Immature natural killer cell (primary cell): ENCODE measurements at regions not wholly inside any gene's neighbourhood (a gene's known extent, or its start where the extent isn't known, plus 50 kb on each side); places are given as distances from the start of the nearest gene placed in this dataset.
A peak's percentile ranks its signal among the peaks of the same experiment; 100 is the strongest.
"Not testable (repeated sequence)": the region's sequence is repeated elsewhere in the genome, so short reads cannot be mapped to it uniquely, and the experiment has no call there.

Experiments used
- DNase-seq, 3 donors: peaks; one replicate each; pipeline ENCODE4 v3.0.0; 2022; ENCODE audit warnings: mixed read lengths in 1 of 3
- H3K27ac Mint-ChIP-seq, 6 donors: one replicate each; pipeline ENCODE4 v1.8.0; 2020; ENCODE audit warnings: mixed read lengths in 6 of 6, mild to moderate bottlenecking in 5 of 6, inconsistent platforms in 4 of 6, moderate library complexity in 3 of 6
- H3K27me3 Mint-ChIP-seq, 3 donors: one replicate each; pipeline ENCODE4 v1.8.0; 2020 to 2021; ENCODE audit warnings: low read depth in 3 of 3, mild to moderate bottlenecking in 3 of 3, mixed read lengths in 3 of 3, moderate library complexity in 3 of 3, inconsistent platforms in 1 of 3
- H3K36me3 Mint-ChIP-seq, 3 donors: one replicate each; pipeline ENCODE4 v1.8.0; 2020; ENCODE audit warnings: mixed read lengths in 3 of 3, inconsistent platforms in 2 of 3, mild to moderate bottlenecking in 2 of 3
- H3K4me1 Mint-ChIP-seq, 2 donors: one replicate each; pipeline ENCODE4 v1.8.0; 2020; ENCODE audit warnings: inconsistent platforms in 2 of 2, mild to moderate bottlenecking in 2 of 2, mixed read lengths in 2 of 2, moderate library complexity in 1 of 2
- H3K4me3 Mint-ChIP-seq, 5 donors: one replicate each; pipeline ENCODE4 v1.8.0; 2020; ENCODE audit warnings: mild to moderate bottlenecking in 5 of 5, mixed read lengths in 5 of 5, inconsistent platforms in 3 of 5, moderate library complexity in 3 of 5
- H3K9me3 Mint-ChIP-seq, 6 donors: one replicate each; pipeline ENCODE4 v1.8.0; 2020; ENCODE audit warnings: mild to moderate bottlenecking in 6 of 6, mixed read lengths in 6 of 6, inconsistent platforms in 4 of 6, moderate library complexity in 3 of 6

- Mint-ChIP-seq H3K9me3 (no peaks in the 10 kb centered on the region), H3K4me3 (no peak overlapping the region), H3K27ac (no peak overlapping the region), H3K4me1 (no peaks in the 10 kb centered on the region), H3K36me3 (no peaks in the 10 kb centered on the region), H3K27me3 (no peaks in the 10 kb centered on the region)
- no peak for DNase-seq
These were observed 105.3 kb upstream of the DYRK2 start for GRCh38 chr12:67543021-67543770.

GRCh38 chr12:67545298-67545697, 103.2 kb upstream of the DYRK2 start:
- Mint-ChIP-seq H3K27me3 (no peaks in the 10 kb centered on the region), H3K9me3 (peaks cover 0 to 6% (median 0%) of the 10 kb centered on the region in 6 donors), H3K27ac (no peak overlapping the region), H3K4me3 (no peak overlapping the region), H3K4me1 (no peaks in the 10 kb centered on the region), H3K36me3 (no peaks in the 10 kb centered on the region)
- DNase-seq: no peak

- no peak overlapping the region for H3K27ac Mint-ChIP-seq
These were observed 101.8 kb upstream of the DYRK2 start for GRCh38 chr12:67546746-67547145.

GRCh38 chr12:67555075-67555717, 93.3 kb upstream of the DYRK2 start:
- not testable (repeated sequence) for H3K27ac Mint-ChIP-seq, H3K4me1 Mint-ChIP-seq, H3K27me3 Mint-ChIP-seq
- Mint-ChIP-seq H3K9me3 (peaks cover 1 to 13% (median 8%) of the 10 kb centered on the region in 6 donors), H3K4me3 (peak overlapping the region in 1 of 5 donors; percentile 72), H3K36me3 (peaks cover 0 to 14% (median 4%) of the 10 kb centered on the region in 3 donors)
- DNase-seq: peak; percentile 61 to 67 (median 66)

More at GRCh38 chr12:67546746-67547145, 101.8 kb upstream of the DYRK2 start:
- Mint-ChIP-seq H3K4me3 (no peak overlapping the region), H3K36me3 (peaks cover 0 to 10% (median 4%) of the 10 kb centered on the region in 3 donors), H3K4me1 (no peaks in the 10 kb centered on the region), H3K27me3 (no peaks in the 10 kb centered on the region), H3K9me3 (peaks cover 0 to 18% (median 8%) of the 10 kb centered on the region in 6 donors)
- no peak for DNase-seq

- Mint-ChIP-seq H3K27me3 (no peaks in the 10 kb centered on the region), H3K9me3 (no peaks in the 10 kb centered on the region), H3K27ac (no peak overlapping the region), H3K36me3 (peaks cover 0 to 4% (median 0%) of the 10 kb centered on the region in 3 donors), H3K4me3 (no peak overlapping the region), H3K4me1 (peaks cover 0 to 16% of the 10 kb centered on the region in 2 donors)
- no peak for DNase-seq
These were observed 89.8 kb upstream of the DYRK2 start for GRCh38 chr12:67558775-67559174.

- Mint-ChIP-seq H3K9me3 (no peaks in the 10 kb centered on the region), H3K27ac (no peak overlapping the region)
- no peak for DNase-seq
These were observed 88.8 kb upstream of the DYRK2 start for GRCh38 chr12:67559751-67560150.

GRCh38 chr12:67562513-67563287, 85.8 kb upstream of the DYRK2 start:
- DNase-seq: no peak
- Mint-ChIP-seq H3K27ac (no peak overlapping the region), H3K36me3 (peaks cover 0 to 4% (median 4%) of the 10 kb centered on the region in 3 donors)

More at GRCh38 chr12:67559751-67560150, 88.8 kb upstream of the DYRK2 start:
- Mint-ChIP-seq H3K4me1 (peaks cover 0 to 16% of the 10 kb centered on the region in 2 donors), H3K4me3 (no peak overlapping the region), H3K27me3 (no peaks in the 10 kb centered on the region), H3K36me3 (peaks cover 0 to 4% (median 0%) of the 10 kb centered on the region in 3 donors)

GRCh38 chr12:67568055-67568454, 80.5 kb upstream of the DYRK2 start:
- Mint-ChIP-seq H3K27ac (no peak overlapping the region), H3K27me3 (peaks cover 0 to 4% (median 0%) of the 10 kb centered on the region in 3 donors), H3K4me3 (no peak overlapping the region), H3K4me1 (peaks cover 0 to 8% of the 10 kb centered on the region in 2 donors), H3K36me3 (peaks cover 4 to 10% (median 4%) of the 10 kb centered on the region in 3 donors), H3K9me3 (peaks cover 0 to 5% (median 0%) of the 10 kb centered on the region in 6 donors)
- DNase-seq: no peak

More at GRCh38 chr12:67562513-67563287, 85.8 kb upstream of the DYRK2 start:
- Mint-ChIP-seq H3K4me3 (no peak overlapping the region), H3K9me3 (peaks cover 0 to 5% (median 0%) of the 10 kb centered on the region in 6 donors), H3K4me1 (peaks cover 0 to 12% of the 10 kb centered on the region in 2 donors), H3K27me3 (peaks cover 0 to 2% (median 0%) of the 10 kb centered on the region in 3 donors)

GRCh38 chr12:67572492-67572891, 76.1 kb upstream of the DYRK2 start:
- Mint-ChIP-seq H3K4me3 (no peak overlapping the region), H3K9me3 (no peaks in the 10 kb centered on the region), H3K27me3 (peaks cover 0 to 2% (median 2%) of the 10 kb centered on the region in 3 donors), H3K27ac (no peak overlapping the region), H3K4me1 (peaks cover 8 to 16% of the 10 kb centered on the region in 2 donors), H3K36me3 (peaks cover 0 to 12% (median 8%) of the 10 kb centered on the region in 3 donors)
- no peak for DNase-seq

- H3K4me3 Mint-ChIP-seq: no peak overlapping the region
- DNase-seq: no peak
- H3K27me3 Mint-ChIP-seq: peaks cover 0 to 2% (median 2%) of the 10 kb centered on the region in 3 donors
- H3K36me3 Mint-ChIP-seq: peaks cover 0 to 16% (median 8%) of the 10 kb centered on the region in 3 donors
- no peaks in the 10 kb centered on the region for H3K9me3 Mint-ChIP-seq
- no peak overlapping the region for H3K27ac Mint-ChIP-seq
- H3K4me1 Mint-ChIP-seq: peaks cover 19 to 27% of the 10 kb centered on the region in 2 donors
These were observed 75.0 kb upstream of the DYRK2 start for GRCh38 chr12:67573566-67573965.

GRCh38 chr12:67578976-67579661, 69.4 kb upstream of the DYRK2 start:
- DNase-seq: peak; percentile 39 to 50 (median 39)
- Mint-ChIP-seq H3K27me3 (peaks cover 2% of the 10 kb centered on the region in 3 donors), H3K4me3 (peak overlapping the region; percentile 62 to 87 (median 77)), H3K4me1 (peaks cover 39 to 44% of the 10 kb centered on the region in 2 donors), H3K36me3 (peaks cover 0 to 12% (median 4%) of the 10 kb centered on the region in 3 donors), H3K27ac (peak overlapping the region; percentile 81 to 93 (median 88)), H3K9me3 (no peaks in the 10 kb centered on the region)

GRCh38 chr12:67579662-67580003, 68.9 kb upstream of the DYRK2 start:
- Mint-ChIP-seq H3K4me1 (peaks cover 39 to 45% of the 10 kb centered on the region in 2 donors), H3K36me3 (peaks cover 0 to 12% (median 4%) of the 10 kb centered on the region in 3 donors), H3K4me3 (peak overlapping the region; percentile 62 to 87 (median 77)), H3K27ac (peak overlapping the region; percentile 81 to 93 (median 88)), H3K9me3 (no peaks in the 10 kb centered on the region), H3K27me3 (peaks cover 2 to 3% (median 2%) of the 10 kb centered on the region in 3 donors)
- no peak for DNase-seq

GRCh38 chr12:67582238-67582834, 66.2 kb upstream of the DYRK2 start:
- Mint-ChIP-seq H3K9me3 (no peaks in the 10 kb centered on the region), H3K4me1 (peaks cover 35 to 44% of the 10 kb centered on the region in 2 donors), H3K27me3 (peaks cover 2 to 5% (median 2%) of the 10 kb centered on the region in 3 donors), H3K36me3 (peaks cover 0 to 16% (median 0%) of the 10 kb centered on the region in 3 donors), H3K4me3 (no peak overlapping the region), H3K27ac (peak overlapping the region in 1 of 6 donors; percentile 12)
- no peak for DNase-seq
